HepG2 (cell line): ENCODE measurements at regions not wholly inside any gene's neighbourhood (a gene's known extent, or its start where the extent isn't known, plus 50 kb on each side); places are given as distances from the start of the nearest gene placed in this dataset.

Experiments
- ATAC-seq: fragments of 200-7000 bp; cut with Tn5 transposase; 3 replicates; pipeline ENCODE4 v1.9.1; 2020; ENCODE audit warnings: mild to moderate bottlenecking, moderate library complexity
- BruUV-seq: library from RNA; stranded (reverse); fragments of 400-500 nt; replicated peaks from 2 replicates; lab custom pipeline; 2021; lab: Mats Ljungman, UMichigan
- CTCF ChIA-PET: fragments of 300-600 bp; formaldehyde crosslinking; extraction: SDS; loops from one replicate; lab custom pipeline; 2021; ENCODE audit warnings: low total read pairs, inconsistent platforms, low intra/inter-chr PET ratio; lab: Yijun Ruan, JAX
- POLR2A ChIA-PET: fragments of 350-600 bp; sonication (Branson Sonifier 250); formaldehyde crosslinking; loops from one replicate; lab custom pipeline; 2020; ENCODE audit warnings: antibody characterized with exemption, inconsistent platforms; lab: Yijun Ruan, JAX
- DNase-seq: peaks from one replicate; pipeline ENCODE4 v3.0.0-alpha.2; 2015; ENCODE audit warnings: low spot score
- FAIRE-seq: peaks from 3 replicates; lab custom pipeline; 2011; peaks lifted over from hg19 to GRCh38; lab: Jason Lieb, UNC
- H2AFZ ChIP-seq: one replicate; pipeline ENCODE4 v1.6.1; 2011; ENCODE audit warnings: low read length, inconsistent platforms
- H3K27ac ChIP-seq: fragments of 300-600 bp; 3 replicates; pipeline ENCODE4 v1.8.0; 2011; ENCODE audit warnings: mixed run types, mild to moderate bottlenecking, mixed read lengths, low read length, inconsistent platforms; ENCODE audit not compliant: insufficient read depth; ENCODE audit errors: extremely low read length
- H3K27me3 ChIP-seq, 2 experiments: fragments of 200-600 bp in 1 of 2; 2 replicates in 1 of 2; 3 replicates in 1 of 2; pipeline versions ENCODE4 v1.6.0 to v1.8.0; 2011; ENCODE audit warnings: low read length in 2 of 2, mild to moderate bottlenecking in 2 of 2, moderate library complexity in 2 of 2, inconsistent platforms in 1 of 2; ENCODE audit not compliant: insufficient read depth in 2 of 2, control insufficient read depth in 1 of 2
- H3K36me3 ChIP-seq, 2 experiments: fragments of 200-600 bp in 1 of 2; replicated peaks in 1 of 2; 2 replicates in 1 of 2; 3 replicates in 1 of 2; pipeline versions ENCODE4 v1.5.1 to v1.8.0; 2011; ENCODE audit warnings: low read length in 2 of 2, inconsistent platforms in 1 of 2; ENCODE audit not compliant: insufficient read depth in 2 of 2, control insufficient read depth in 1 of 2
- H3K4me1 ChIP-seq: 2 replicates; pipeline ENCODE4 v1.5.1; 2012; ENCODE audit warnings: low read length, inconsistent platforms; ENCODE audit not compliant: insufficient read depth
- H3K4me2 ChIP-seq: 2 replicates; pipeline ENCODE4 v1.6.0; 2011; ENCODE audit warnings: low read depth, low read length, inconsistent platforms
- H3K4me3 ChIP-seq, 3 experiments: fragments of 200-600 bp in 1 of 3; sonication (generic), shearing (Covaris generic) in 1 of 3; replicated peaks in 1 of 3; 2 replicates each; pipeline ENCODE4 v1.5.1; 2011 to 2016; ENCODE audit warnings: low read length in 3 of 3, inconsistent platforms in 2 of 3, low read depth in 2 of 3, mild to moderate bottlenecking in 2 of 3, control low read depth in 1 of 3, mixed read lengths in 1 of 3; ENCODE audit not compliant: insufficient read depth in 1 of 3
- H3K79me2 ChIP-seq: one replicate; pipeline ENCODE4 v1.6.1; 2011; ENCODE audit warnings: low read length, inconsistent platforms; ENCODE audit not compliant: insufficient read depth
- H3K9ac ChIP-seq: 2 replicates; pipeline ENCODE4 v1.6.0; 2011; ENCODE audit warnings: mild to moderate bottlenecking, low read depth, low read length, inconsistent platforms; ENCODE audit not compliant: insufficient read depth
- H3K9me3 ChIP-seq: 2 replicates; pipeline ENCODE4 v1.5.1; 2012; ENCODE audit warnings: mild to moderate bottlenecking, low read length
- H4K20me1 ChIP-seq: 2 replicates; pipeline ENCODE4 v1.6.0; 2011; ENCODE audit warnings: inconsistent platforms, mild to moderate bottlenecking, low read length, moderate library complexity; ENCODE audit not compliant: insufficient read depth
- ARNTL ChIP-seq: sonication (generic); formaldehyde crosslinking; IDR thresholded peaks from 2 replicates; pipeline ENCODE4 v1.4.0; 2020; ENCODE audit warnings: mild to moderate bottlenecking, missing genetic modification reagents
- KDM2A ChIP-seq: sonication (generic); formaldehyde crosslinking; IDR thresholded peaks from 2 replicates; pipeline ENCODE4 v1.4.0; 2020; ENCODE audit warnings: low read depth, missing genetic modification reagents, borderline replicate concordance
- NFATC3 ChIP-seq: sonication (generic); formaldehyde crosslinking; IDR thresholded peaks from 2 replicates; pipeline ENCODE4 v1.5.1; 2020; ENCODE audit warnings: mild to moderate bottlenecking, missing genetic modification reagents
- NR2F6 ChIP-seq, 2 experiments: IDR thresholded peaks; 2 replicates each; pipeline ENCODE4 v1.6.1; 2016; ENCODE audit warnings: antibody characterized with exemption in 1 of 2, mild to moderate bottlenecking in 1 of 2
- ZNF205 ChIP-seq: IDR thresholded peaks from 2 replicates; pipeline ENCODE4 v1.6.1; 2018; ENCODE audit warnings: missing biosample characterization, missing genetic modification reagents
- ZNF460 ChIP-seq: sonication (generic); formaldehyde crosslinking; IDR thresholded peaks from 2 replicates; pipeline ENCODE4 v1.5.1; 2020; ENCODE audit warnings: missing genetic modification reagents, mild to moderate bottlenecking, borderline replicate concordance
- ZNF501 ChIP-seq: sonication (generic); formaldehyde crosslinking; IDR thresholded peaks from 2 replicates; pipeline ENCODE4 v1.5.1; 2020; ENCODE audit warnings: mild to moderate bottlenecking, moderate library complexity, missing genetic modification reagents
- ZNF670 ChIP-seq: sonication (generic); formaldehyde crosslinking; IDR thresholded peaks from 2 replicates; pipeline ENCODE4 v1.8.0; 2022; ENCODE audit warnings: mild to moderate bottlenecking, missing genetic modification reagents, borderline replicate concordance
- ZNF792 ChIP-seq: IDR thresholded peaks from 2 replicates; pipeline ENCODE4 v1.6.1; 2016
- WGBS: methylation state at CpG from one replicate; pipeline ENCODE4 v1.1.6; 2017; ENCODE audit warnings: low lambda C conversion rate; 5-methylcytosine and 5-hydroxymethylcytosine counted together
- in situ Hi-C: cut with HindIII; loops from 2 replicates; pipeline ENCODE4 v1.10.0; 2017; ENCODE audit warnings: low pct_unique_long_range_greater_than_20kb; ENCODE audit not compliant: extremely low pct_ligation_motif_present
- intact Hi-C: fragments of 100-400 bp; cut with micrococcal nuclease; formaldehyde crosslinking; loops from one replicate; pipeline ENCODE4 v1.10.0; 2022; ENCODE audit not compliant: unreplicated experiment
- TF ChIP-seq, protein P1 (sequence below): sonication (generic); formaldehyde crosslinking; IDR thresholded peaks from 2 replicates; pipeline ENCODE4 v1.4.0; 2020; ENCODE audit warnings: missing genetic modification reagents
- TF ChIP-seq, protein P2 (sequence below): sonication (generic); formaldehyde crosslinking; IDR thresholded peaks from 2 replicates; pipeline ENCODE4 v1.4.0; 2020; ENCODE audit warnings: mild to moderate bottlenecking, missing genetic modification reagents

DNA sequence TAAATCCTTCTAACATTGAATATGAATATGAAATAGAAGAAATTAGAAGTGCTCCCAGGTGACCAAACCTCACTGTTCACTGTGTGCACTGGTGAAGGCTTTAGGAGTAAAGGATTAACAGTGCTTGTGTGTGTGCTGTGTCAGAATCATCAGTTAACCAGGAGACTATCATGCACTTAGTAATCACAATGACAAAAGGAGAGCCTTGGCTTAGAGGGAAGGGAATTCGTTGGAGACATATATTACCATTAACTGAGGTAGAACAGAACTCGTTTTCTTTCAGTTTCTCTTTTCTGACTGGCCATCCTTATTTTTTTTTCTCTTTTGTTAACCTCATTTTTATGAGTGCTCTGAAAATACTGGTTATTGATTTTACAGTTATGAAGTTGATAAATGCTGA is 213.3 kb upstream of the GBE1 start:
- no peak overlapping the region for H3K4me3 ChIP-seq
- H3K27ac ChIP-seq = no peak overlapping the region
- no peaks in the 10 kb centered on the region for H4K20me1 ChIP-seq
- H3K36me3 ChIP-seq = no peaks in the 10 kb centered on the region
- H3K4me2 ChIP-seq = no peak overlapping the region
- intact Hi-C loops (no loop called here), in situ Hi-C loops (no loop called here)
- no peaks in the 10 kb centered on the region; a peak in 1 of 5 replicates for H3K27me3 ChIP-seq
- H3K9me3 ChIP-seq = no peaks in the 10 kb centered on the region
- no TSS peak for BruUV-seq
- H3K79me2 ChIP-seq = no peaks in the 10 kb centered on the region
- no peak overlapping the region for H2AFZ ChIP-seq
- TF ChIP-seq ZNF670 (CRISPR knock-in tag) (no peak), ZNF460 (no peak), NFATC3 (no peak), ZNF501 (CRISPR knock-in tag) (no peak), ZNF205 (CRISPR knock-in tag) (no peak), ARNTL (no peak), KDM2A (CRISPR knock-in tag) (no peak)
- TF ChIP-seq, protein P1, sequence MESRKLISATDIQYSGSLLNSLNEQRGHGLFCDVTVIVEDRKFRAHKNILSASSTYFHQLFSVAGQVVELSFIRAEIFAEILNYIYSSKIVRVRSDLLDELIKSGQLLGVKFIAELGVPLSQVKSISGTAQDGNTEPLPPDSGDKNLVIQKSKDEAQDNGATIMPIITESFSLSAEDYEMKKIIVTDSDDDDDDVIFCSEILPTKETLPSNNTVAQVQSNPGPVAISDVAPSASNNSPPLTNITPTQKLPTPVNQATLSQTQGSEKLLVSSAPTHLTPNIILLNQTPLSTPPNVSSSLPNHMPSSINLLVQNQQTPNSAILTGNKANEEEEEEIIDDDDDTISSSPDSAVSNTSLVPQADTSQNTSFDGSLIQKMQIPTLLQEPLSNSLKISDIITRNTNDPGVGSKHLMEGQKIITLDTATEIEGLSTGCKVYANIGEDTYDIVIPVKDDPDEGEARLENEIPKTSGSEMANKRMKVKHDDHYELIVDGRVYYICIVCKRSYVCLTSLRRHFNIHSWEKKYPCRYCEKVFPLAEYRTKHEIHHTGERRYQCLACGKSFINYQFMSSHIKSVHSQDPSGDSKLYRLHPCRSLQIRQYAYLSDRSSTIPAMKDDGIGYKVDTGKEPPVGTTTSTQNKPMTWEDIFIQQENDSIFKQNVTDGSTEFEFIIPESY (CRISPR knock-in tag) = no peak
- no peaks in the 10 kb centered on the region for H3K4me1 ChIP-seq
- H3K9ac ChIP-seq = no peak overlapping the region
- DNase-seq (no peak), ATAC-seq (no peak), FAIRE-seq (no peak)
- 1% methylated on average over 2 of the region's 2 CpGs for WGBS
- CTCF ChIA-PET = no interaction called here
- POLR2A ChIA-PET = no interaction called here

DNA sequence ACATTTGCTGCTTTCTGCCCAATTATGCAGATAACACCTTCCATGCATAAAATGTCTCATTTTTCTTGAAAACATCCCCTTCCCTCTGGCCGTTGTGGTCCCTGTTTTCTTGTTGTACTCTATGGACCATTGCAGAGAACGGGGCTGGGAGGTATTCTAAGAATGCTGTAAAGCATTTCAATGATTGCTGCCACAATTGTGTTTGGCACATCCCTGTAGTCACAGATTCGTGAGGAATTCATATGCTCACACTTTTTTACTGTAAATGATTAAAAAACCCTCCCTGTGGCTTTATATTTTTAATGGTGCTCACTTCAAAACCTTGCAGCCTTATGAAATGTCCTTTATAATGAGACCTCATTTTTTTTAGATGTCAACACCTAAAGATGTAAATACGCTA is 207.2 kb upstream of the GBE1 start:
- no peak overlapping the region for H3K27ac ChIP-seq
- in situ Hi-C loops = no loop called here
- BruUV-seq = no TSS peak
- POLR2A ChIA-PET = no interaction called here
- intact Hi-C loops = no loop called here
- no peaks in the 10 kb centered on the region for H3K4me1 ChIP-seq
- no peaks in the 10 kb centered on the region for H3K79me2 ChIP-seq
- no peak overlapping the region for H2AFZ ChIP-seq
- H3K9me3 ChIP-seq = no peaks in the 10 kb centered on the region
- FAIRE-seq (no peak), DNase-seq (no peak), ATAC-seq (no peak)
- H3K36me3 ChIP-seq = no peaks in the 10 kb centered on the region
- WGBS = 4% methylated on average over 4 of the region's 4 CpGs
- no peak overlapping the region for H3K4me2 ChIP-seq
- CTCF ChIA-PET = no interaction called here
- H3K27me3 ChIP-seq = no peaks in the 10 kb centered on the region
- H3K4me3 ChIP-seq = no peak overlapping the region
- no peak overlapping the region for H3K9ac ChIP-seq
- H4K20me1 ChIP-seq = no peaks in the 10 kb centered on the region
- TF ChIP-seq NR2F6 (IDR thresholded peaks at IDR 0.05) (no peak), NR2F6 (CRISPR knock-in tag; IDR thresholded peaks at IDR 0.05) (no peak), ZNF792 (CRISPR knock-in tag) (no peak)
- TF ChIP-seq, protein P2, sequence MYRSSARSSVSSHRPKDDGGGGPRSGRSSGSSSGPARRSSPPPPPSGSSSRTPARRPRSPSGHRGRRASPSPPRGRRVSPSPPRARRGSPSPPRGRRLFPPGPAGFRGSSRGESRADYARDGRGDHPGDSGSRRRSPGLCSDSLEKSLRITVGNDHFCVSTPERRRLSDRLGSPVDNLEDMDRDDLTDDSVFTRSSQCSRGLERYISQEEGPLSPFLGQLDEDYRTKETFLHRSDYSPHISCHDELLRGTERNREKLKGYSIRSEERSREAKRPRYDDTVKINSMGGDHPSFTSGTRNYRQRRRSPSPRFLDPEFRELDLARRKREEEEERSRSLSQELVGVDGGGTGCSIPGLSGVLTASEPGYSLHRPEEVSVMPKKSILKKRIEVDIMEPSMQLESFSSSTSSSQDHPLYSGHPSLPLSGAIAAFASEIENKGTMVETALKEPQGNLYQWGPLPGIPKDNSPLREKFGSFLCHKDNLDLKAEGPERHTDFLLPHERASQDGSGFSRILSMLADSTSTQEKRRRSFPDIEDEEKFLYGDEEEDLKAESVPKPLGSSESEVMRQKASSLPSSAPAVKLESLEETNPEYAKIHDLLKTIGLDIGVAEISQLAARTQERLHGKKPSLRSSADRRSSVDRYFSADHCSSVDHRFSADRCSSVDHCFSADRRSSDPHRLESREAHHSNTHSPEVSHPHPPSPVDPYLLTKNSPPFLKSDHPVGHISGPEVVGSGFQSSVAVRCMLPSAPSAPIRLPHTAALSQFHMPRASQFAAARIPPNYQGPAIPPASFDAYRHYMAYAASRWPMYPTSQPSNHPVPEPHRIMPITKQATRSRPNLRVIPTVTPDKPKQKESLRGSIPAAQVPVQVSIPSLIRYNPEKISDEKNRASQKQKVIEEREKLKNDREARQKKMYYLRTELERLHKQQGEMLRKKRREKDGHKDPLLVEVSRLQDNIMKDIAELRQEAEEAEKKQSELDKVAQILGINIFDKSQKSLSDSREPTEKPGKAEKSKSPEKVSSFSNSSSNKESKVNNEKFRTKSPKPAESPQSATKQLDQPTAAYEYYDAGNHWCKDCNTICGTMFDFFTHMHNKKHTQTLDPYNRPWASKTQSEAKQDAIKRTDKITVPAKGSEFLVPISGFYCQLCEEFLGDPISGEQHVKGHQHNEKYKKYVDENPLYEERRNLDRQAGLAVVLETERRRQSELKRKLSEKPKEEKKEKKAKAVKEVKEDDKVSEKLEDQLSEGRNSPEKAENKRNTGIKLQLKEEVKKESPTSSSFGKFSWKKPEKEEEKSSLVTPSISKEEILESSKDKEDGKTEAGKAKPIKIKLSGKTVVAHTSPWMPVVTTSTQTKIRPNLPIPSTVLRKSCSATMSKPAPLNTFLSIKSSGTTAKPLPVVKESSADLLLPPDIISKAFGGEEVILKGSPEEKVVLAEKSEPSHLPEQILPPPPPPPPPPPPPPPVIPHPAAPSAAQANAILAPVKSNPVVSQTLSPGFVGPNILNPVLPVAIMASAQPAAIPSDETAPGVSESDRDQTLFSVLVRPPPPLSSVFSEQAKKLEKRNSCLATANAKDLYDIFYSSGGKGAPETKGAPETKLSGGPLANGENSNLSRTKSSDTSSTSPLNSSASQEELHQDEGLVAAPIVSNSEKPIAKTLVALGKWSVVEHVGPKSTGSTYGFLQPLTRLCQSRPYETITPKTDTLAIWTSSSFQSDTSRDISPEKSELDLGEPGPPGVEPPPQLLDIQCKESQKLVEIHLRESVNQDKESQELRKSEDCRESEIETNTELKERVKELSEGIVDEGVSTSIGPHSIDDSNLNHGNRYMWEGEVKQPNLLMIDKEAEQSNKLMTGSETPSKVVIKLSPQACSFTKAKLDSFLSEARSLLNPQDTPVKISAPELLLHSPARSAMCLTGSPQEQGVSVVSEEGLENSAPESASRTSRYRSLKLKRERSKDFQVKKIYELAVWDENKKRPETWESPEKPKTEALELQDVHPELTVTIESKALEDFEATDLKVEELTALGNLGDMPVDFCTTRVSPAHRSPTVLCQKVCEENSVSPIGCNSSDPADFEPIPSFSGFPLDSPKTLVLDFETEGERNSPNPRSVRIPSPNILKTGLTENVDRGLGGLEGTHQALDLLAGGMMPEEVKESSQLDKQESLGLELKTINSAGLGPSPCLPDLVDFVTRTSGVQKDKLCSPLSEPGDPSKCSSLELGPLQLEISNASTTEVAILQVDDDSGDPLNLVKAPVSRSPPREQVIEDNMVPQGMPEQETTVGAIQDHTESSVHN (CRISPR knock-in tag) = no peak
